Sigmoid colon (tissue), 6 donors: ENCODE measurements at regions not wholly inside any gene's neighbourhood (a gene's known extent, or its start where the extent isn't known, plus 50 kb on each side); places are given as distances from the start of the nearest gene placed in this dataset.
A peak's percentile ranks its signal among the peaks of the same experiment; 100 is the strongest.

Experiments used
- DNase-seq: peaks from one replicate; pipeline ENCODE4 v3.0.0-alpha.2; 2019
- H3K27ac ChIP-seq, 4 donors: fragments of 200-600 bp; sonication (generic); one replicate each; pipeline ENCODE4 v1.5.1; 2016 to 2019; ENCODE audit warnings: mild to moderate bottlenecking in 1 of 4
- H3K27me3 ChIP-seq, 3 donors: fragments of 200-600 bp; sonication (generic); one replicate each; pipeline ENCODE4 v1.5.1; 2019; ENCODE audit warnings: mild to moderate bottlenecking in 1 of 3
- H3K36me3 ChIP-seq, 4 donors: fragments of 200-600 bp; sonication (generic); one replicate each; pipeline ENCODE4 v1.5.1; 2016 to 2019
- H3K4me1 ChIP-seq, 4 donors: fragments of 200-600 bp; sonication (generic); one replicate each; pipeline ENCODE4 v1.5.1; 2017 to 2019
- H3K4me3 ChIP-seq, 4 donors: fragments of 200-600 bp; sonication (generic); one replicate each; pipeline ENCODE4 v1.5.1; 2017 to 2019; ENCODE audit warnings: mild to moderate bottlenecking in 2 of 4, moderate library complexity in 1 of 4
- H3K9me3 ChIP-seq, 4 donors: fragments of 200-600 bp in 3 of 4; sonication (generic) in 3 of 4; one replicate each; pipeline versions ENCODE4 v1.5.1 to v1.6.1; 2013 to 2019
- EP300 ChIP-seq, 4 donors: sonication (generic); formaldehyde crosslinking; IDR thresholded peaks; one replicate each; pipeline ENCODE4 v1.6.1; 2017; ENCODE audit warnings: antibody characterized with exemption in 4 of 4
- POLR2A ChIP-seq, 2 donors: fragments of 450-650 bp; IDR thresholded peaks; one replicate each; pipeline ENCODE4 v1.6.1; 2016; ENCODE audit warnings: antibody characterized with exemption in 2 of 2, mild to moderate bottlenecking in 2 of 2, moderate library complexity in 2 of 2
- POLR2AphosphoS5 ChIP-seq, 4 donors: sonication (generic); formaldehyde crosslinking; IDR thresholded peaks; one replicate each; pipeline ENCODE4 v1.6.1; 2017; ENCODE audit warnings: antibody characterized with exemption in 4 of 4
- WGBS, 2 donors: extraction: QIAGEN DNeasy Blood & Tissue Kit; methylation state at CpG; one replicate each; pipeline ENCODE4 v1.1.7; 2013; 5-methylcytosine and 5-hydroxymethylcytosine counted together
- intact Hi-C: fragments of 100-400 bp; cut with DNase I; formaldehyde crosslinking; loops from one replicate; pipeline ENCODE4 v1.15.1; 2023
- TF ChIP-seq, protein P1 (sequence below), 4 experiments: fragments of 450-650 bp in 3 of 4; fragments of 200-600 bp in 1 of 4; IDR thresholded peaks; one replicate each; pipeline ENCODE4 v1.5.1; 2016 to 2019; ENCODE audit warnings: antibody characterized with exemption in 4 of 4, mild to moderate bottlenecking in 3 of 4, moderate library complexity in 2 of 4
- donor health status: healthy with polysubstance abuse.
- donor health status: healthy.

- TF ChIP-seq, protein P1, sequence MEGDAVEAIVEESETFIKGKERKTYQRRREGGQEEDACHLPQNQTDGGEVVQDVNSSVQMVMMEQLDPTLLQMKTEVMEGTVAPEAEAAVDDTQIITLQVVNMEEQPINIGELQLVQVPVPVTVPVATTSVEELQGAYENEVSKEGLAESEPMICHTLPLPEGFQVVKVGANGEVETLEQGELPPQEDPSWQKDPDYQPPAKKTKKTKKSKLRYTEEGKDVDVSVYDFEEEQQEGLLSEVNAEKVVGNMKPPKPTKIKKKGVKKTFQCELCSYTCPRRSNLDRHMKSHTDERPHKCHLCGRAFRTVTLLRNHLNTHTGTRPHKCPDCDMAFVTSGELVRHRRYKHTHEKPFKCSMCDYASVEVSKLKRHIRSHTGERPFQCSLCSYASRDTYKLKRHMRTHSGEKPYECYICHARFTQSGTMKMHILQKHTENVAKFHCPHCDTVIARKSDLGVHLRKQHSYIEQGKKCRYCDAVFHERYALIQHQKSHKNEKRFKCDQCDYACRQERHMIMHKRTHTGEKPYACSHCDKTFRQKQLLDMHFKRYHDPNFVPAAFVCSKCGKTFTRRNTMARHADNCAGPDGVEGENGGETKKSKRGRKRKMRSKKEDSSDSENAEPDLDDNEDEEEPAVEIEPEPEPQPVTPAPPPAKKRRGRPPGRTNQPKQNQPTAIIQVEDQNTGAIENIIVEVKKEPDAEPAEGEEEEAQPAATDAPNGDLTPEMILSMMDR (IDR thresholded peaks at IDR 0.05): no peak
- TF ChIP-seq EP300 (IDR thresholded peaks at IDR 0.05) (no peak), POLR2AphosphoS5 (IDR thresholded peaks at IDR 0.05) (no peak), POLR2A (IDR thresholded peaks at IDR 0.05) (no peak)
- WGBS, 2 donors: 85 to 88% methylated on average over 6 of the region's 6 CpGs
- Histone ChIP-seq H3K4me3 (no peak overlapping the region), H3K27ac (no peak overlapping the region), H3K4me1 (no peaks in the 10 kb centered on the region), H3K27me3 (no peaks in the 10 kb centered on the region), H3K36me3 (no peaks in the 10 kb centered on the region), H3K9me3 (no peaks in the 10 kb centered on the region)
- intact Hi-C loops: no loop called here
- no peak for DNase-seq
Measured at GRCh38 chr9:38153152-38153909, 84.3 kb upstream of the SHB start.

DNA sequence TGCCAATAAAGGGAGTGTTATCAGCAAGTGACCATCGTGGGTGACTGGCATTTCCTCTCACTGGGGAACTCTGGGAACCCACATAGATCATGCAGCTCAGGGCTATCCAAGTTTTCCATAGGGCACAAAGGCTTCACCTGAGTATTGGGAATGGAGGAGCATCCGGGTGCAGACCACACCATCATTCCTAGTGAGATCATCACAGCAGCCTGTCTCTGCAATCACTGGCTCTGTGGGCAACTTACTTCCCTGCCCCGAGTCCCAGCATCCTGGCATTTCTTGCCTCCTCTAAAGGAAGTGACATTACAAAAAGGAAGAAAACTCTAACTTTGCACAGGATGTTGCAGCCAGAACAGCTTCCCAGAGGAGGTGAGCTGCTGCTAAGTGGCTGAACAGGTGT is 80.6 kb upstream of the SHB start:
- WGBS, 2 donors: 52 to 53% methylated on average over 3 of the region's 3 CpGs
- H3K36me3 ChIP-seq: no peaks in the 10 kb centered on the region
- H3K27ac ChIP-seq: no peak overlapping the region
- peak; percentile 21 for DNase-seq
- no peaks in the 10 kb centered on the region for H3K27me3 ChIP-seq
- no peaks in the 10 kb centered on the region for H3K4me1 ChIP-seq
- H3K4me3 ChIP-seq: no peak overlapping the region
- H3K9me3 ChIP-seq: no peaks in the 10 kb centered on the region
- intact Hi-C loops: no loop called here
- TF ChIP-seq POLR2AphosphoS5 (IDR thresholded peaks at IDR 0.05) (no peak), EP300 (IDR thresholded peaks at IDR 0.05) (no peak), POLR2A (IDR thresholded peaks at IDR 0.05) (no peak)
- TF ChIP-seq, protein P1 (IDR thresholded peaks at IDR 0.05): no peak

DNA sequence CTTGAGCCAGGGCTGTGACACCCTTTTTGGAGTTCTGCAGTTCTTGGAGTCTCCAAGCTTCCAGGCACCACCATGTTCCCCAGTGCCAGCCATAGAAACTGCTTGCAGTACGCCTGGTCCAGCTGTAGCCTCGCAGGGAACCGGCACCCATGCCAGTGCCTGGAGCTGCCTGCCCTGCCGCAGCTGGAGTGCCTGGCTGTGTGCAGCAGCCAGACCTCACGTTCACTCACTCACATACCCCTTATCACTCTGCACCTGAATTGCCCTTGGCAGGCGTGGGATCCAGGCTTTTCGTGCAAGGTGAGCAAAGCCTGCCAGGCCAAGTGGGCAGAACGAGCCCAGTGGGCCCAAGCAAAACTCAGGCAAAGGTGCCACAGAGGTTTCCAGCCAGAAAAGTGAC is 77.8 kb upstream of the SHB start:
- intact Hi-C loops: no loop called here
- Histone ChIP-seq H3K4me1 (peaks cover 0 to 6% (median 3%) of the 10 kb centered on the region in 4 donors), H3K27me3 (no peaks in the 10 kb centered on the region), H3K9me3 (no peaks in the 10 kb centered on the region), H3K27ac (no peak overlapping the region), H3K36me3 (no peaks in the 10 kb centered on the region), H3K4me3 (no peak overlapping the region)
- WGBS, 2 donors: 93% methylated on average over 8 of the region's 8 CpGs
- TF ChIP-seq EP300 (IDR thresholded peaks at IDR 0.05): no peak
- TF ChIP-seq, protein P1 (IDR thresholded peaks at IDR 0.05): no peak
- no peak for TF ChIP-seq POLR2AphosphoS5 (IDR thresholded peaks at IDR 0.05)
- no peak for TF ChIP-seq POLR2A (IDR thresholded peaks at IDR 0.05)
- DNase-seq: no peak

DNA sequence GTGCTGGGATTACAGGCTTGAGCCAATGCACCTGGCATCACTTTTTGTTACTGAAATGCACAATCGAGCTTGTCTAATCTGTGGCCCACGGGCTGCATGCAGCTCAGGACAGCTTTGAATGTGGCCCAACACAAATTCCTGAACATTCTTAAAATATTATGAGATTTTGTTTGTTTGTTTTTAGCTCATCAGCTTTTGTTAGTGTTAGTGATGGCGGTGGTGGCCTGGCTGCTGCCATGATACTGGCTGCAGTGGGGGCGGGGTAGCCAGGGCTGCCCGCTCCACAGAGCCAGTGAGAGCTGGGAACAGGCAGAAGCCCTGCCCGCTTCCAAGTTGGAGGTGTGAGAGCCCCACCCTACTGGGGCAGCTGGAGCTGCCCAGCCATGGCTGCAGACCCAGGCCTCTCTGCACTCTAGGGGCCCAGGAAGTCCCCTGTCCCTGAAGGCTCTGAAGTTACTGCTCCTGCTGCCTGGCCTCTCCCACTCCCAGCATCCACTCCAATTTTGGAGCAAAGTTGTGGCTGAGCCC is 76.6 kb upstream of the SHB start:
- no peak overlapping the region for H3K27ac ChIP-seq
- no peak for DNase-seq
- 84 to 86% methylated on average over 6 of the region's 6 CpGs for WGBS, 2 donors
- no peaks in the 10 kb centered on the region for H3K36me3 ChIP-seq
- H3K9me3 ChIP-seq: no peaks in the 10 kb centered on the region
- intact Hi-C loops: no loop called here
- peaks cover 0 to 15% (median 9%) of the 10 kb centered on the region in 4 donors for H3K4me1 ChIP-seq
- TF ChIP-seq POLR2A (IDR thresholded peaks at IDR 0.05) (no peak), POLR2AphosphoS5 (IDR thresholded peaks at IDR 0.05) (no peak), EP300 (IDR thresholded peaks at IDR 0.05) (no peak)
- TF ChIP-seq, protein P1 (IDR thresholded peaks at IDR 0.05): no peak
- H3K27me3 ChIP-seq: no peaks in the 10 kb centered on the region
- H3K4me3 ChIP-seq: no peak overlapping the region
